HG03432 (cell line): ENCODE measurements at regions not wholly inside any gene's neighbourhood (a gene's known extent, or its start where the extent isn't known, plus 50 kb on each side); places are given as distances from the start of the nearest gene placed in this dataset.

Experiments used
- ATAC-seq: cut with Tn5 transposase; IDR thresholded peaks from one replicate; pipeline ENCODE4 v1.9.1; 2021; ENCODE audit warnings: mild to moderate bottlenecking, moderate library complexity; ENCODE audit not compliant: unreplicated experiment

DNA sequence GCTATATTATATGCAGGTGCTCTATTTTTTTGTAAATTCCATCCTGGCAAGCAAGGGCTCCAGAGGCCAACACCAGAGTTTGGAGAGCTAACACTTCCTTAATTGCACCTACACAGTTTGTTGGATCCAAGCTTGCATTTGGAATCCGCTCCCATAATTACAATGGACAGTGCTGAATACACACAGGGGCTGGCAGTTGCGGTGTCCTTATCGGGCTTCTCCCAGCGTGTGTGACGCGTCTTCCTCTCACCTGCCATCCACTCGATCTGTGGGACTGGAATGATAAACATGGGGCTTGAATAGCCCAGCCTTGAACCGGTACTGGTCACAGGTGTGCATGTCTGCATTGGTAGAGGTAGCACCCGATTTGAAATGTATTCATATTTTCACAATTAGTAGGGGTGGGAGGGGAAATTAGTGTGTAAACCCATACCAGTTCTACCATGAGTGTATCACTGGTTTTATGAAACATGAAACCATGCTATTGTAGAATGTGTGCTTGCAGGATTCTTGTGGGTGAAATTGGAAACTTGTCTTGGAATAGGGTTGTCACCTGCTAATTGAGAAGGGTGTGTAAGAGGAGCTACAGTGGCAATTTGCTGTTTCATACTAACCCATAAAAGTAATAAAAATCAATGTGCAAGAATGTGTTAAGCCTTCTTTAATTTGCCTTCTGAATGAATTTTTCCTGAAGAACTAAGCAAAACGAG lies 316.5 kb downstream of the WDR11 start:
- no peak for ATAC-seq

DNA sequence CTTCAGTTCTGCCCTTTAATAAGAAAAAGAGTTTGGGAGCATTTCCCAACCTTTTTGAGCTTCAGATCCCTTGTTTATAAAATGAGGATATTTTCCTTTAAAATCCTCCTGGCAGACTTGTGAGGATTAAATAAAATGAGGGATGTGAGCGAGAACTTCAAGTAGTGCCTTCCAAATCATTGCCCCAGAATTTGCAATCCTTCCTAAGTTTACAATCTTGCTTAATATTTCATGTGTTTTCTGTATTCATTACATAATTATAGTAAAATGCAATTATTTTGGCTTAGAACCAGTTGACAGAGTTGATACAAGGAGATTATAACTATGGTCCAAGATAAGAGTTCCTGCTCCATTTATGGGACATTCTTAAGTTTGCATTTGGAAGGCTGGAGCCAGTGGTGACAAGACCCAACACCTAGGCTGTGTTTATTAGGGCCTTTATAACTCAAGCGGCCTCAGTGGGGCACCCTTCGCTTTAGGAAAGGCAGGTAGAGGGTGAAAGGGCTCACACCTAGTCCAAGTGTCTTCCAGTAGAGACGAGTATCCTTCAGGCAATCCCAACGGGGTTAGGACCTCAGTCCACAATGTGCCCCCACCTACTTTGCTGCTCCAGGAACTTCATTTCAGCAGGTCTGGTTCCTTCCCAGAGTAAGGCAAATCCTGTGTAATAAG lies 317.5 kb downstream of the WDR11 start:
- no peak for ATAC-seq

DNA sequence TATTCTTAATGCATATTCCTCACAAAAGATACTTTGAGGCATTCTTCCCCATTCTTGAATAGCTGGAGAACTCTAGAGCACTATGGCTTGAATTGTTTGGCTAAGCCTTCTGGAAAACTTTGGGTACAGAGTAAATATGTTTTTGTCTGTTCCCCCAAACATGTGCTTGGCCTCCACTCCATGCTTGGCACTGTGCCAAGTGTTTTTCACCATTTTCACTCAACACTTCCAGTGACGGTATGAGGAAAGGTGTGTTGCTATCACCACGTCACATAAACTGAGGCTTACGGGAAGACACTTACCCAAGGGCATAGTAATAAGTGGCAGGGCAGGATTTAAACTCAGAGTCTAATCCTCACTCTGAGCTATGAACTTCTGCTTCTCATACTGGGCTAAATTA lies 318.2 kb downstream of the WDR11 start:
- ATAC-seq = no peak

DNA sequence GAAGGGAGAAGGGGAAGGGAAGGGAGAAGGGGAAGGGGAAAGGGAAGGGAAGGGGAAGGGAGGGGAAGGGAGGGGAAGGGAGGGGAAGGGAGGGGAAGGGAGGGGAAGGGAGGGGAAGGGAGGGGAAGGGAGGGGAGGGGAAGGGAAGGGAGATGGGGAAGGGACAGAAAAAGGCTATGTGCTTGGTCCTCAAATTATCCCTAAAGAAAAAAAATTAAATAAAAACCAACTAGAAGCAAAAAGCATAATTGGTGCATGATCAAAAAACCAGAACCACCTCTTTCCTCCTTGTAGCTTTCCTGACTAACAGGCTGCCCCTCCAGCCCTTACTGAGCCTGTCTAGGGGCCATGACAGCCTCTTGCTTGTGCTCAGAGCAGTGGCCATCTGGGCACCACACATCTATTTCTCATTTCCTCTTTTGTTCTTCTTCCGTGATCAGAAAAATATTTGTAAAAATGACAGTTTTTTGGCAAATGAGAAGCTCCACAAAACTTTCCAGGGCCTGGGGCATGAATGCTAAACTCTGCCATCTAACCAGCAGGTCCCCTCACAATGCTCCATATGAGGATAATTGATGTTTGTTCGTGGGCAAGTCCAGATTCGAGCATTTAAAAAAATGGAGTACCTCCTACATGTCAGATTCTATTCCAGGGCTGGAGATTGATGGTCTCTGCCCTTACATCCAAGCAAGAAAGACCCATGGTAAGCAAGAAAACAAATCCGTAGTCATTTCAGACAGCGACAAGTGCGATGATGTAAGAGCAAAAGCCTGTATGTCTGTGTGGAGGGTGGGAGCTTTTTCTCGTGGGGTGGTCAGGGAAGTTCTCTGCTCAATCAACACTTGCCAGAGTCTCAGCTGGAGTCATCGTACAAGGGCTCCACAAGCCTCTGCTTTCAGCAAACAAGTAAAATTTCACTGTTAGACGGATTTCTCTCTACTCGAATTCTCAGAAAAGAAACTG lies 320.9 kb downstream of the WDR11 start:
- no peak for ATAC-seq

DNA sequence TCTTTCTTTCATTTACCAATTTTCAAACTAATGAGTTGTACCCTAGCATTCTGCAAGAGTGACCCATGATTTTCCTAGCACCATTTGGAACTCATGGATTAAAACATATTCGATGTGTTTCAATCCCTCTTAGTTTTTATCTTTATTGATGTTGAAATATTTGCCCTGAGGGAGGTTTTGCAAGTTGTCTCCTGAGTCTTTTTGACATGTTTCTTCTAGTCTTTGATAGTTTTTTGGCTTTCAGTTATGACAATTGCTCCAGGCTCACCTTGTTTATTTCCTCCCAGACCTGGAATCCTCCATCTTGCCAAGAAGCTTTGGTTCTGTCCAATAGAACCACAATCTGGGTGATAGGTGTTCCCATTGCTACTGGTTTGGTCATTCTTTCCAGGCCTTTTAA lies 327.8 kb downstream of the WDR11 start:
- ATAC-seq = no peak

DNA sequence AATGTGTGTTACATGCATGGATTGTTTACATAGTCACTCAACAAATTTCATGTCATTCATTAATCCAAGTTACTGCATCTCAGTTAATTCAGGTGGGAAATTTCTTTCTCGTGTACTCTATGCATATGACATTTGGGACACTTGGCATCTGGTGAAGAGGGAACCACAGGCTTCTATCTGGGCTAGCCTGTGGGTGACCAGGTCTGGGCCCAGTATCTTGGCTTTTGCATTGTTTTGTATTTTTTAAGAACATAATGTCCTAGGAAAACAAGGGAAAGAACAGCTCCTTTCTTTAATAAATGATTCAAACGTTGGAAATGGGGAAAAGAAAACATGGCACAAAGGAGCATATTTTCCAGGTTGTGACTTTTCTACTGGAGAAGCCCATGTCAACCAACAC lies 331.1 kb downstream of the WDR11 start:
- no peak for ATAC-seq

DNA sequence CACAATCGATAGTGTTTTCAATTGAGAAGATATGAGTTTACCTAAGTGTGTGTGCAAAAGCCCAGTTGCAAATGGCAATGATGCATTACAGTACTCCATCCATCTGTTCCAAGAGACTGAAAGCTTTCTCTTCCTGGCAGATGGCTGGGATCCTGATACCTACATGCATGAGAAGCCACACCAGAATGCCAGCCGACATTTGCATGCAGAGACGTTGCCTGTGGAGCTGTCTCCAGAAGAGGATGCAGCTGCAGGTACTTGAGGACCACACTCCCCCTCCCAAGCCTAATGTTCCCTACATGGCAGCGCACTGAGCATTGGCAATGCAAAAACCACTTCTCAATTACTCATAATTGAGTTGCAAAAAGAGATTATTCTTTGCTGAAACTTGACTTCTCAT lies 332.1 kb downstream of the WDR11 start:
- no peak for ATAC-seq

DNA sequence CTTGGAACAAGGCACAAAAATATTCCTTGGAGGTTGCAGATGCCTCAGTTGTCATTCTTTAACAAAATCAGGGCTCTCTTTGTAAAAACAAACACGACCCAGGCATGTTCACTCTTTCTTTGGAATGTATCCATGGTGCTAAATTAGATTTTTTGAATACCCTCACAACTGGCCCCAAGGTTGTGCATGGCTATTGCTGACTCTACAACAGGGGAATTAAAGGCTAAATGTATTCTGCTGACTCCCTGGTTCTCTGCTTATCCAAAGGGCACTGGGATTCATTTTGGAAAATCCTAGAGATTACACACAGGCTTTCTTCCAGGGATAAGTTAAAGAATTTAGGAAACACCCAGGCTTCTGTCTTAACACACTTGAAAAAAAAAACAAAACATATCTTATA lies 332.5 kb downstream of the WDR11 start:
- no peak for ATAC-seq

DNA sequence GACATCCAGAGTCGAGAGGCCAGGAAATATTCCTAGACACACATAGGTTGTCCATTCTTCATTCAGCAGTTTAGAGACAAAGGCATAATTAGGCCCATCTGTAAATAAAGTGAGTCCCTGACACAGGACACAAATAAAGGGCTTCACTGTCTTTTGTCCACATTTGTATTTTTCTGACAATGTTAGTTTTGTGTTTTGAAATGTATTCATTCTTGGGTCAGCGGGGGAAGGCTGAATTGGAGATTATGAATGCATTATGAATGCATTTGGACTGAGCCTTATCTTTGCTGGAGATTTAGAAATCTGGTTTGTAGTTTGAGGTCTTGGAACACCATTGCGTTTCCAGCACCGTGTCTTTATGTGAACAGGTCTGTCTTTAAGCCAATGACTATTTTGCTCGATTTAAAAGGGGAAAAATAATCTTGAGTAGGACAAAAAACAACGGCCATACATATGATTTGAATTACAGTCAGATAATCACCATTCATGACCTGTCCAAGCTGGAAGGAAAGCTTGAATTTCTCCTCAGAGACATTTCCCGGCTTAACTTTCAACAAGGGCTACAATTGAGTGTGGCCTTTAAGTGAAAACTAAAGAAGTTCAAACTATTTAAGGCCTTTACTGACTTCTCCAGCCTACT lies 334.8 kb downstream of the WDR11 start:
- no peak for ATAC-seq

DNA sequence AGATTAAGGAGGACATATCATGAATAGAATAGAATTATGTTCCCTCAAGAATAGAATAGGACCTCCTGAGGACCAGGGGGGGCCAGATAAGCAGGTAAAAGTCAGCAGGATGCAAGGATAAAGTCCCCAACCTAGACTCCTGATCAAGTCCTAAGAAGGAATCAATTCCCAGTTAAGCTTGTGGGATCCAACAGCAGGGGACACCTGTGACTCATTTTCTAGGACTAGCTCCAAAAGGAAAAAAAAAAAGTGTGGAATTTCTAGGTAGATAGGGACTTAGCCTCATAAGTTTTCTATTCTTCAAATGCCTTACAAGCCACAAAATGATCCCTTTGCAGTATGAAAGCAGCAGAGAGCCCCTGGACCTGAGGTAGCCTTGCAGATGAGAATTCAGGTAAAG lies 336.2 kb downstream of the WDR11 start:
- no peak for ATAC-seq

DNA sequence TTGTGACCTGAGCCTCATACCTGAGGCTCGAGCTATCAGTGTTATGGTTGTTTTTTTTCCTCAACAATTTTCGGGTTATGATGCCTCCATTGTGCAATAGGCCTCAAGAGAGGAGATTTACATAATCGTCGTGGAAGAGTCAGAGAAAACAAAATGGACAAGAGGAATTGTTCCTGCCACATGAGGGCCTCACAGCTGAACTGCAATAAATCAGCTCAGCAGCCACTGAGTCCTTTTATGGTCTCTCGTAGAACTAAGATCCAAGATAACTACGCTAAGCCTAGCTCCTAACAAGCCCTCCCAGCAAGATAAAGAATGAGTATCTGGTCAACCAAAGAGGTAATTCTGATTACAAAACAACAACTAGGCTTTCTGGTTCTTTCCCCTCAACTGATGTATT lies 336.8 kb downstream of the WDR11 start:
- ATAC-seq = no peak

DNA sequence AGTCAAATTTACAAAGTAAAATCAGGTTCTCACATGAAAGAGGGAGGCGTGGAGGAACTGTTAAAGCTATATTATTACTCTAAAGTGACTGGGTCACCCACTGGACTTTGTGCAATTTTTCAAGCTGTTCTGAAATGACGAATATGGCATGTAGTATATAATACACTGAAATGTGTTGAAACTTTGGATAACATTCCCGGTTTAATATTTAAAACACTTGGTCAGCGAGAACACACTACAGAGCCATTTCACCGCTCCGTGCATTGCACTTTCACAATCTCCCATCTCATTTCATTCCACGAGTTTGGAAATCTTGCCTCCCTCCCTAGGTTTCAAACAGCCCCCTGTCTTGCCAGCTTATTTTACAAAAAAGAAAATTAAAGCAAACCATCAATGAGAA lies 337.9 kb downstream of the WDR11 start:
- no peak for ATAC-seq

DNA sequence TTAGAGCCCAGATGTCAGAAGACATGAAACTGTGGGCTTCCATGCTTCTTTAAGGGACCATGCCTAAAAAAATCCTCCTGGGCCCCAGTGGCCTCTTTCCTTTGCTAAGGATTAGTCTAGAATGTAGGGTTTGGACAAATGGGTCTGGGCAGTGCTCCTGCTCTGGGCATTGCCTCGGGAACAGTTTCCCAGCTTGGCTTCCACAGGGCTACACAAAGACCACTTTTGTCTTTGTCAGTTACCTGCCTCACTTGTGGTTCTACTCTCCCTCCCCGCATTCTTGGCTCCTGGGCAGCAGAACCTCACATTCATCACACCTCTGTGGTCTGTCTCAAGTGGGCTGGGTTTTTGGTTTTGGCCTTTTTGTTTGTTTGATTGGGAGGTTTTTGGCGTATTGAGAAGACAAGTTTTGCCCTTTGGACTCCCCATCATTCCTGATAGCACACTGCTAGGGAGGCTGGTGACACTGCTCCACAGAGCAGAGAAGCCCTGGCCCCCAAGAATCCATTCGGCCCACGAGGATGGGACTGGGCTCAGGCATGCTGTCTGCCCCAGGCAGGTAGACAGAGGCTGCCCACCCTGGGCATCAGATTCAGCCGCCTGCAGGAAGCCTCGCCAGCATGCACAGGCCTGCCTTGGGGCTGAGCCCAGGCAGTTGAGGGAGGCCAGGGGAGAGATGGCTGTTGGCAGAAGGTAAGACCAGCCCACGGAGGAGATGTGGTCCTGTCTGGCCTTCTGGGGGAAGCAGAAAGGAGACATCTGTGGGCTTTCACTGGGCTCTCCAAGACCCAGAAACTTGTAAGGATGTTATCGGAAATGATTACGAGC lies 343.7 kb downstream of the WDR11 start:
- no peak for ATAC-seq

DNA sequence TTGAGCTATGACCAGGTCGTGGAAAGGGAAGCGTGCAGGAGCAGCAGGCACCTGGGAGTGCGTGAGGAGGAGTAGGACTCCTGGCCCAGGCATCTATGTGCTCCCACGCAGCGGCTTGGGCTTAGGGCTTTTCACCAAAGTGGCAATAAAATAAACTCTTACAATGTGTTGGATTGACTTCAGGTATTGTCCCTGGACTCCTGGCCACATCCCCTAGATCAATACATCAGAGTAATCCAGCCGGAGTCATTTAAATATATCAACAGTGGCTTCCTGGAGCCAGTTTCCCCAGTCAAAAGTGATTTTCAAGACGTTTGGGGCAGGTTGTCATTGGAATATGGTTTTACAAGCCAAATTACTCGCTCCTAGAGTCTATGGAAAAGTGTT lies 344.4 kb downstream of the WDR11 start:
- no peak for ATAC-seq

DNA sequence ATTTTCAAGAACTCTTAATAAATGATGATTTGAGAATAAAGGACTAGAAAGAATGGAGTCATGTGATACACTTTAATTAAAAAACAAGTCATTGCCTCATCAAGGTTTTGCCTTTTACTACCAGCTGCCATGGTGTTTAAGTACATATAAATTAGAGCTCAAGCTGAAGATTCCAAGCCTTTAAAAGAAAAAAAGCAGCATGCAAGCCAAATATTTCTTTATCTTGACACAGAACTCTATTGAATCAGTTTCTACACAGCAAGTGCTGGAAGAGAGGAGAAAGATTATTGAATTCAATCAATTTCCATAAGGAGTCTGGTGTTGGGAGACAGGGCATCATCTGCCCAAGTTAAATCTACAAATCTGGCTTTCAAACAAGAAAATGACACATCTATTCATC lies 347.9 kb downstream of the WDR11 start:
- ATAC-seq = no peak

DNA sequence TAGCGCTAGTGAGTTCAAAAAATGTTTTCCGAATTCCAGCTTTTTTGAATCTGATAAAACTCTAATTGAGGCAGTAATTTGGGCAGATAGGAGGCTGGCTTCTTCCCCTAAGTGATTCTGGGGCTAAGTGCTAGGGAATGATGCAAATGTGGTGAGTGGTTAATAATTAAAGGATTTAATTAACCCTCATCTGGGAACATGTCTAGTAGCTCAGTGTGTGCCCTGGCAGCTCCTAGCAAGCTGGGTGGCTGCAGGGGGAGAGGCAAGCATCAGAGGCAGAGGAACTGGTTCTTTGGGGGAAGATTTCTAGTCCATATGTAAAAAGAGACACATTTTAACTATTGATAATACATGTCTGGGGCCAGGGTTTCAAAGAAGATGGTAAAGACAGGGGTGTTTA lies 354.5 kb downstream of the WDR11 start:
- no peak for ATAC-seq

DNA sequence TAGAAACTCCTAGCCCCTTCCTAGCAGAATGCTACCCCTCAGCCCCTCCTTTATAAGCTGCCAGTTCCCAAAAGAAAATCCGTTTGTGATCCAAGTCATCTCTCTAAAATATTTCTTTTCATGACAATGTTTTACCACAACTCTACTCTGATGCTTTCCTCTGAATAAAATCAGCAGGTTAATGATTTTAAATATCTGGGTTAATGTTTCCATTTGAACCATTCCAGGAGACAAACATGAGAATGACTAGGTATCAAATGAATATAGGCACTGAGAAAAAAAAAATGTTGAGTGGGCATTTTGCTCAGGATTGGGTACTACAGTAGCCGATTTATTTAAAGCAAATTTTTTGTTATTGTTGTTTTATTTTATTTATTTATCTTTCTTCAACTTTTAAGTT lies 360.3 kb downstream of the WDR11 start:
- no peak for ATAC-seq

DNA sequence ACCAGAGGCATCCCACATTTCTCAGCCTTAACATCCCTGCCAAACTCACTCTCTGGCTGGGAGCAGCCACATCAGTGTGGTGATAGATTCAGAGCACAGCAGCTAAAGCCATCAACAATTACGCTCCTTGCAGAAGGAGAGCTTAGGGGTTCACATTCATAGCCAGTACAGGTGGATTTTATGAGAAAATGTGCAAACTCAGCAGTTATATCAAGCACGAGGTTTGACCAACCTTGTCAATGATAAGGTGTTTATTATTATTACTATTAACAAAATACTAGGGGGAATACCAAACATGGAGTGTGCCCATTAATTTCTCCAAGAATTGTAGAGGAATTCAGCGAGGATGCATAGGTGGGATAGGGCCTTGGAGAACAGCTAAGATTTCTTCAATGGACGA lies 362.3 kb downstream of the WDR11 start:
- ATAC-seq = no peak

DNA sequence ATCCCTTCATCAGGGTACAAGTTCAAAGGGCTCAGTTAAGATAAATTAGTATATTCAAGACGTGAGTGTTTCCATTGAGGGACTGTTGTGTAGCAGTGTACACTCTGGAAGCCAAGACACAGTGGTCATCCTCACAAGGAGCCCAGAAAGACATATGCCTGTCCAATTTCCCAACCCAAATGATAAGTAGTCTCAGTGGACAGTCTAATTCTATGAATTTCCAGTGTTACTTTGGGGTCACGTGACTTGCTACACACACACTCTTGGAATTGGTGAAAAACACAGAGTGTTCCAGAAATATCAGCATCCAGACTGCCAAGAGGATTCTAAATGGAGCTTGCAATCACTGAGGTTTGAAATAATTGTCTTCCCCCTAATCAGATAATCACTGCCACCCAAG lies 365.1 kb downstream of the WDR11 start:
- ATAC-seq = no peak

DNA sequence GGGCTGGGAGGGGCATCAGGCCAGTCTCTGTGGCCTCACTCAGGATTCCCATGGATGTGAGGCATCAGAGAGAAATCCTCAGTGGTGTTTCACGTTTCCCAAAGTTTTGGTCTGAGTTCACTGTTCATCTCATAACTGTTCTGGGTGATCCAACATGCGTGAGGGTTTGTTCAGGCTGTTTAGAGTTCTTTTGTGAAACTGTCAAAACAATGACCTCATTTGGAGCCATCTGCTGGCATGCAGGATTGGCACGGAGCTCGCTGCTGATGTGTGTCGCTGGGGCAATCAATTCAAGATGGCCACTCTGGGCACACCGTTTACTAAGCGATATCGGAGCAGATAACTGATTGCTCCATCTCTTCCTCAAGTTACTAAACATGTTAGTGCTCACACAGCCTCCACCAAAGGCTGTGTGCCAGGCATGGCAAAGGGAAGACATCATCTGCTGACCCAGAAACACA lies 365.6 kb downstream of the WDR11 start:
- no peak for ATAC-seq
